ENCODE measurements at regions not wholly inside any gene's neighbourhood (a gene's known extent, or its start where the extent isn't known, plus 50 kb on each side); places are given as distances from the start of the nearest gene placed in this dataset.

- Histone ChIP-seq H4K20me1 (ENCODE audit: control insufficient read depth, insufficient read depth, low read depth, low read length) (no peaks in the 10 kb centered on the region), H3K9me3 (ENCODE audit: control insufficient read depth, insufficient read depth, low read length) (no peaks in the 10 kb centered on the region), H3K79me2 (ENCODE audit: control insufficient read depth, low read length) (no peaks in the 10 kb centered on the region), H3K4me3 (ENCODE audit: low read length) (no peak overlapping the region), H3K36me3 (ENCODE audit: control insufficient read depth, low read length) (no peaks in the 10 kb centered on the region), H3K27ac (ENCODE audit: low read depth, low read length) (no peak overlapping the region), H3K9me2 (replicated peaks; ENCODE audit: control insufficient read depth, low read length) (no peaks in the 10 kb centered on the region), H3K27me3 (ENCODE audit: control insufficient read depth, low read length) (no peaks in the 10 kb centered on the region), H3K4me1 (ENCODE audit: control insufficient read depth, low read length) (no peaks in the 10 kb centered on the region), H3K4me2 (ENCODE audit: low read length) (no peak overlapping the region), H3F3A (ENCODE audit: control insufficient read depth, insufficient read depth) (no peaks in the 10 kb centered on the region)
- TF ChIP-seq CTCF (IDR thresholded peaks at IDR 0.05; ENCODE audit: low read depth, low read length, poor library complexity, severe bottlenecking) = no peak
- TF ChIP-seq EZH2phosphoT487 (IDR thresholded peaks at IDR 0.05; ENCODE audit: borderline replicate concordance, low read length) = no peak
Measured at GRCh38 chr12:73112035-73112816, 840.1 kb downstream of the TRHDE start.

- no peaks in the 10 kb centered on the region for H3K79me2 ChIP-seq (ENCODE audit: control insufficient read depth, low read length)
- no peak for TF ChIP-seq EZH2phosphoT487 (IDR thresholded peaks at IDR 0.05; ENCODE audit: borderline replicate concordance, low read length)
- no peak for TF ChIP-seq CTCF (IDR thresholded peaks at IDR 0.05; ENCODE audit: low read depth, low read length, poor library complexity, severe bottlenecking)
- H3K36me3 ChIP-seq (ENCODE audit: control insufficient read depth, low read length) = no peaks in the 10 kb centered on the region
- H3K27me3 ChIP-seq (ENCODE audit: control insufficient read depth, low read length) = no peaks in the 10 kb centered on the region
- H3K9me3 ChIP-seq (ENCODE audit: control insufficient read depth, insufficient read depth, low read length) = no peaks in the 10 kb centered on the region
- no peaks in the 10 kb centered on the region for H3K4me1 ChIP-seq (ENCODE audit: control insufficient read depth, low read length)
- no peaks in the 10 kb centered on the region for H4K20me1 ChIP-seq (ENCODE audit: control insufficient read depth, insufficient read depth, low read depth, low read length)
- H3K4me3 ChIP-seq (ENCODE audit: low read length) = no peak overlapping the region
- H3K4me2 ChIP-seq (ENCODE audit: low read length) = no peak overlapping the region
- H3F3A ChIP-seq (ENCODE audit: control insufficient read depth, insufficient read depth) = no peaks in the 10 kb centered on the region
- H3K27ac ChIP-seq (ENCODE audit: low read depth, low read length) = no peak overlapping the region
- H3K9me2 ChIP-seq (replicated peaks; ENCODE audit: control insufficient read depth, low read length) = no peaks in the 10 kb centered on the region; the same call in 1 of the 2 replicates
Measured at GRCh38 chr12:73124480-73124879, 852.3 kb downstream of the TRHDE start.

- Histone ChIP-seq H3K36me3 (ENCODE audit: control insufficient read depth, low read length) (no peaks in the 10 kb centered on the region), H3K79me2 (ENCODE audit: control insufficient read depth, low read length) (no peaks in the 10 kb centered on the region), H3K4me1 (ENCODE audit: control insufficient read depth, low read length) (no peaks in the 10 kb centered on the region), H4K20me1 (ENCODE audit: control insufficient read depth, insufficient read depth, low read depth, low read length) (no peaks in the 10 kb centered on the region), H3K4me3 (ENCODE audit: low read length) (no peak overlapping the region), H3K9me2 (replicated peaks; ENCODE audit: control insufficient read depth, low read length) (no peaks in the 10 kb centered on the region; the same call in 1 of the 2 replicates), H3K27me3 (ENCODE audit: control insufficient read depth, low read length) (no peaks in the 10 kb centered on the region), H3F3A (ENCODE audit: control insufficient read depth, insufficient read depth) (no peaks in the 10 kb centered on the region), H3K27ac (ENCODE audit: low read depth, low read length) (no peak overlapping the region), H3K4me2 (ENCODE audit: low read length) (no peak overlapping the region), H3K9me3 (ENCODE audit: control insufficient read depth, insufficient read depth, low read length) (no peaks in the 10 kb centered on the region)
- TF ChIP-seq EZH2phosphoT487 (IDR thresholded peaks at IDR 0.05; ENCODE audit: borderline replicate concordance, low read length) = no peak
- no peak for TF ChIP-seq CTCF (IDR thresholded peaks at IDR 0.05; ENCODE audit: low read depth, low read length, poor library complexity, severe bottlenecking)
Measured at GRCh38 chr12:73125148-73125547, 853.0 kb downstream of the TRHDE start.

Measured in DOHH2 (cell line).